GM19193 (cell line): ENCODE measurements at regions not wholly inside any gene's neighbourhood (a gene's known extent, or its start where the extent isn't known, plus 50 kb on each side); places are given as distances from the start of the nearest gene placed in this dataset.

Experiments
- POLR2A ChIP-seq: IDR thresholded peaks from 4 replicates; pipeline ENCODE4 v1.6.1; 2011; ENCODE audit not compliant: insufficient read depth, insufficient read length; ENCODE audit errors: extremely low read depth

- no peak for TF ChIP-seq POLR2A
These were observed 89.6 kb upstream of the MAF start for GRCh38 chr16:79690159-79690558.

DNA sequence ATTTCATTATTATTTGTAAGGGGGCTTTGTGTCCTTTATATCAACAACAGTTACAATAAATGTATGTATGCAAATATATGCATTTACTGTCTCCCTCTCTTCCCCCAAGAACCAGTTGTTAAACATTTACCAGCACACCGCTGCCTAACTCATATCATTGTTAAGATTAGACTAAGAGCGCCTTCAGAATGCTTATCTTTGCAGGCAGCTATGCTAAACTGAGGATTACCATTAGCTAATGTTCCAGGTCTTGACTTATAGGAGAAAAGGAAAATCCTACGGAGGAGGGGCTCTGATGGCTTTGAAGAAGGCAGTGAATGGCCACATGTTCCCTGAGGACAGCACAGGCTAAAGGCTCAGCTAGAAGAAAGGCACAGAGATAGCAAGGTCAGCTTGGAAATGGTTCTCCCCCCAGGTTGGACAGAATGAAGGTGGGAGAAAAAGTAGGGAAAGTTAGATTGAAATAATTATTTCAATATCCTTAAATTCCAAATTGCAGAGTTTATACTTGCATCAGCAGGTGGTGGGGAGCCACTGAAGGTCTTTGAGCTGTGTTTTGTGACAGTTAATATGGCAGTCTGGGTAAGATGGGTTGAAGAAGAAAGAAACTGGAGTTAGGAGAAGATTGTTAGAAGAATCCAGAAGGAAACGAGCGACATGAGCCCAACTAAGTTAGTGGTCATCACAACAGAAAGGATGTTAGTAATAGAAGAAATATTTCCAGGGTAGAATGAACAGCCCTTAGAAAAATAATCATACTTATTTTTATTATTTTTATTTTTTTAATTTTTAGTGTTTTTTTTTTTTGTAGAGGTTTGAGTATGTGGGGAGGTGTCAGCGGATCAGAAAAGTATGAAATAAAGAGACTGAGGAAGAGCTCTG lies 87.0 kb upstream of the MAF start:
- TF ChIP-seq POLR2A, result no peak

DNA sequence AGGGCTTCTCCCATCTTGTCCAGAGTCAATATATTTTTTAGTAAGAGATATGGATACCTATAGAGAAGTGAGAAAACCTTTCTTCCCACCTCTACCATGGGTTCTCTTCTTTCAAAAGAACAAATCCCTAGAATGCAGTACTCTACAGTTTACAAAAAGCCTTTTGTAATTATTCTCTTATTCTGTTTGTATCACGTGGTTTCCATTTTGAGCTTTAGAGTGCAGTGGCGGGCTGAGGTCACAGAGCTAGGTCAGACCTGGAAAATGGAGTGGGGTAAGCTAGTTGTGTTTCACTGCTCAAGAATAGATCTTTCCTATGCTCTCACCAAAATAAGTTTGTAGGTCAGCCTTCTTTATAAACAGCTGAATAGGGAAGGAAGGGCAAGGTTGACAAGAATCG lies 85.3 kb upstream of the MAF start:
- TF ChIP-seq POLR2A, result no peak

GRCh38 chr16:79679334-79679733 lies 78.8 kb upstream of the MAF start:
- no peak for TF ChIP-seq POLR2A

- no peak for TF ChIP-seq POLR2A
These were observed 77.4 kb upstream of the MAF start for GRCh38 chr16:79677799-79678530.

- TF ChIP-seq POLR2A, result no peak
These were observed 73.1 kb upstream of the MAF start for GRCh38 chr16:79673635-79674034.

DNA sequence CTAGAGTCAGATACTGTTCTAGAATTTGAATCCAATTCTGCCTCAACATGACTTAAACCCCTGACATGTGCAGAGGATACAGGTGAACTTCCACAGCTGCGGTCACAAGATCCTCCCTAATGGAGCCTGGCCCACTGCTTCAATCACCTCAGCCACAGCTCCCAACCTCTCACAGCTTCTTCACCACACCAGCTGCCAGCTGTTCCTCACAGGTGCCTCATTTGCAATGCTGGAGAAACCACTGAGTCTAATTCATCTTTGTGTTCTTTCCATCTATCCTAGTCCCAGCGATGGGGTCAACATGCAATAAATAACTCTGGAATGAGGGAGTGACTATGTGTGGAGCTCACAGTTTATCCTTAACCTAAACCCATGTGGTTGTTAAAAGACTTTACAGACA lies 72.0 kb upstream of the MAF start:
- no peak for TF ChIP-seq POLR2A

GRCh38 chr16:79668502-79668901 lies 68.0 kb upstream of the MAF start:
- no peak for TF ChIP-seq POLR2A

- TF ChIP-seq POLR2A, result no peak
These were observed 65.4 kb upstream of the MAF start for GRCh38 chr16:79665970-79666369.

GRCh38 chr16:79664407-79664806 lies 63.9 kb upstream of the MAF start:
- no peak for TF ChIP-seq POLR2A

GRCh38 chr16:79662669-79663313 lies 62.3 kb upstream of the MAF start:
- no peak for TF ChIP-seq POLR2A

GRCh38 chr16:79662122-79662521 lies 61.6 kb upstream of the MAF start:
- TF ChIP-seq POLR2A, result no peak

DNA sequence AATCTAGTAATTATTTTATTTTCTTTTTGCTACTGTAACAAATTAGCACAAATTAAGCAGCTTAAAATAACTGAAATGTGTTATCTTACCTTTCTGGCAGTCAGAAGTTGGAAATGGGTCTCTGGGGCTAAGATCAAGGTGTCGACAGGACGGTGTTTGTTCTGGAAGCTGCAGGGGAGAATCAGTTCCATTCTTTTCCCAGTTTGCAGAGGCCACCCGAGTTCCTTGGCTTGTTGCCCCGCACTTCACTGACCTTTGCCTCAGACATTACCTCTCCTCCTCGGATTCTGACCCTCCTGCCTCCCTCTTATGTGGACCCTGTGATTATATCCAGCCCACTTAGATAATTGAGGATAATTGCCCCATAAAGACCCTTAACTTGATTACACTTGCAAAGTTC lies 61.0 kb upstream of the MAF start:
- no peak for TF ChIP-seq POLR2A

GRCh38 chr16:79659344-79659743 lies 58.8 kb upstream of the MAF start:
- TF ChIP-seq POLR2A, result no peak

DNA sequence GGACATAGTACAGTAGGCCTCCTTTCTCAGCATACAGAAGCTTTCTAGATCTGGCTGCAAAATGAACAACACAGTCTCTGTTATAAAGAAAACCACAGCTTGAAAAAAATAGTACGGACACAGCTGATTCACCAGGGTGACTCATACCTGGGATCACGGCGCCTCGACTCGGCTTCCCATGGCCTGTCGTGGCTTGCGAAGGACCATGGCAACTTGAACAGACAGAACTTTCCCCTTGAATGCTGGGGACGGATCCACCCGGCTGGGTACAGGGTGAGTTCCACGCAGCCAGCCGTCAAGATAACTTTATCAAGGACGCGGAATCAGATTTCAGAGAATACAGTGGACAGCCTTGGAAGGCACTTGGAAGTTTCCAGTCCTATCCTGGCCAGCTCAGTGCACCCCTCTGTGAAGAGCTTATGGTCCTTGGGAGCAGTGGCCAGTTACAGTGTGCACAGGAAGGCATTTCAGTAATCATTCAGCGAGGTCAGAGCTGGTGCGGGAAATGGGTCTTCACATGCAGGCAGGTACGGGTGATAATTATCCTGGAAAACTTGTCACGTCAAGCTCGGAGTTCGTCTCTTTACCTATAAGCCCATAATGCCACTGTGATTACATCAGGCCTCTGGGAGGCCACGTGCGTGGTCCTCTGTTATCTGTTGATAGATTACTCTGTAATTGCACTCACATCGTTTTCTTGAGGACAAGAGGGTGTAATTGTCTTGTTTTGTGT lies 57.9 kb upstream of the MAF start:
- no peak for TF ChIP-seq POLR2A
